ENCODE measurements at regions not wholly inside any gene's neighbourhood (a gene's known extent, or its start where the extent isn't known, plus 50 kb on each side); places are given as distances from the start of the nearest gene placed in this dataset.

- no peak for TF ChIP-seq FOXA1 (IDR thresholded peaks at IDR 0.05)
- TF ChIP-seq ARNT (IDR thresholded peaks at IDR 0.05) = no peak
- TF ChIP-seq LEF1 (IDR thresholded peaks at IDR 0.05; ENCODE audit: borderline replicate concordance) = no peak
- no peak for TF ChIP-seq SP1 (IDR thresholded peaks at IDR 0.05)
- no peak for TF ChIP-seq TARDBP (IDR thresholded peaks at IDR 0.05)
- TF ChIP-seq FOXM1 (IDR thresholded peaks at IDR 0.05; ENCODE audit: borderline replicate concordance) = no peak
- TF ChIP-seq FOXK2 (IDR thresholded peaks at IDR 0.05) = no peak
- TF ChIP-seq ELF4 (IDR thresholded peaks at IDR 0.05) = no peak
Measured at GRCh38 chr2:48120759-48121242, 193.7 kb upstream of the FOXN2 start.

Data from HEK293T (cell line).